ENCODE measurements at regions not wholly inside any gene's neighbourhood (a gene's known extent, or its start where the extent isn't known, plus 50 kb on each side); places are given as distances from the start of the nearest gene placed in this dataset.
"Not testable (repeated sequence)": the region's sequence is repeated elsewhere in the genome, so short reads cannot be mapped to it uniquely, and the experiment has no call there.

DNA sequence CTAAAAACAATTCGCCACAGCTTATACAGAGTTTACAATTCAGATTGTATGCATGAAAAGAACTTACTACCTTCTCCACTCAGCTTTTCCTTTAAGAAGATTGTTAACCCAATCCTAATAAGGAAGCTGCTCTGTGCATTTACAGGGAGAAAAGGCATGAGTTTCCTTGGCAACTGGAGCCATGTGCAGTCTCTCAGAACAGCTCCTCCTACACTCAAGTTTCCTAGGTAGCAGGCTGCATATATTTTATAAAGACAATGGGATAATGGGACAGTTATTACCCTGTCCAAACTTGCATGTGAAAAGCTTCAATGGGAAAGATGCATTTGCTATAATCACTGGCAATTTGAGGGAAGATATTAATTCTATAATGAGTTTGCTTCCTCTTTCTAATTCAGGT is 125.5 kb upstream of the TRPC4 start:
- DNase-seq = no peak

DNA sequence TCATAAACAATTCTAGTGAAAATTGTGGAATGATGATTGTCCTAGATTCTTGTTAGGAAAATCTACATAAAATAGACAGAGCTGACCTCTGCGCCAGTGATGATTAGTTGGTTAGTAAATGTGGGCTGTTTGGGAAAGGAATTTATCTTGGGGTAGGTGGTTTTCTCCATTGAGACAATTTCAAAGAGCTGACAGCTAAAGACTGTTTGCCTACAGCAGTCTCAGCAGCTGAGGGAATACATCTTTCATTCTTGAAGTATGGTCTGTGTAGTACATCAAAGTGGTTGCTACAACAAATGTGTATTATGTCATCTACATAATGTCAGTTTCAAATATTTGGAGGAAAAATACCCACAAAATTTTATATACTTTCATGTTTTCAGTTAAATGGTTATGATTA is 117.2 kb upstream of the TRPC4 start:
- DNase-seq = no peak

DNA sequence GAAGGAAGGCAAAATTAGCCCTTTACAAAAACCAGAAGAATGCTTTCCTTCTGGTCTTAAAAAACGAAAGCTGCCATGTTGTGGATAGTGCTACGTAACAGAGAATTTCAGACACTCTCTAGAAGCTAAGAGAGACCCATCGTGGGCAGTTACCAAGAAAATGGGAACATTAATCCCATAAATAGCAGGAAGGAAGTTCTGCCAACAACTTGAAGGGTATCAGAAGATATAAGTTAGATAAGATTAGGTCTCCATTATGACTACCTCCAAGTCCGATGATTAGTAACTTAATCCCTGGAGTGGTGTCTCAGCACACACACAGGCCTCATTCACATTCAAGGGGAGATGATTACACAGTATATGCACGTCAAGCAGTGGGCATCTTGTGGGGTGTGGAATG is 115.7 kb upstream of the TRPC4 start:
- DNase-seq = no peak

DNA sequence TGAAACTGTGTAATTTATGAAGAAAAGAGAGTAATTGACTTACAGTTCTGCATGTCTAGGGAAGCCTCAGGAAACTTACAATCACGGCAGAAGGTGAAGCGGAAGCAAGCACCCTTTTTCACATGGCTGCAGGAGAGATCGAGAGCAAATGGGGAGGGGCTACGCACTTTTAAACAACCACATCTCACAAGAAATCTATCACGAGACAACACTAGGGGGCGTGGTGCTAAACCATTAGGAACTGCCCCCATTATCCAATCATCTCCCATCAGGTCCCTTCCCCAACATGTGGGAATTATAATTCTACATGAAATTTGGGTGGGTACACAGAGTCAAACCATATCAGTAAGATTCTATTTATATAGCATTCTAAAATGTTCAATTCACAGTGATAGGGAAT is 114.8 kb upstream of the TRPC4 start:
- DNase-seq = no peak

DNA sequence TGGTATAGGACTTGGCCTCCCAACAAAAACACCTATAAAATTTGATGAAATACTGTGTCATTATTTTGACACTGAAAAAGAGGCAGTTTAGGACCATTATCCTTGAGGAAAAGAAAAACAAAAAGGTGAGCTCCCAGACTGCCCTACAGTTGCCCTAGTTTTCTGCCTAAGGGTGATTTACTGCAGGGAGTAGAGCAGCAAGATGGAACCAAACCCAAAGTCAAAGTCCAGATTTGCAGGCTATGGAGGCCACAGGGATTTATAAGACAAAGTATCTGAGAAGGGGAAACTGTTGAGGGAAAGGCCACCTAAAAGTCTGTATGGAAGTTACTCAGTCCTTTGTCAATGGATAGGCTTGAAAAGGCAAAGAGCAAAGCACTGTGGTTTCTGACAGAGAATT is 112.4 kb upstream of the TRPC4 start:
- DNase-seq = no peak

DNA sequence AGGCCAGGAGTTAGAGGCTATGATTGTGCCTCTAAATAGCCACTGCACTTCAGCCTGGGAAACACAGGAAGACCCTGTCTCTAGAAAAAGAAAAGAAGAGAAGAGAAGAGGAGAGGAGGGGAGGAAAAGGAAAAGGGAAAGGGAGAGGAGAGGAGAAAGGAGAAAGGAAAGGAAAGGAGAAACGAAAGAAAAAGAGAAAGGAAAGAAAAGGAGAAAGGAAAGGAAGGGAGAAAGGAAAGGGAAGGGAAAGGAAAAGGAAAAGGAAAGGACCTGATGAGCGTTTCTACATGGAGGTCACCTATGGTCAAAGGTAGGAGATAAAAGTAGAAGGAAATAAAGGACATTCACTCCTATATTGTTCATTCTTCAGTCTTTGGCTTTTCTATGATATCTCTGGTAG is 109.1 kb upstream of the TRPC4 start:
- no peak for DNase-seq

DNA sequence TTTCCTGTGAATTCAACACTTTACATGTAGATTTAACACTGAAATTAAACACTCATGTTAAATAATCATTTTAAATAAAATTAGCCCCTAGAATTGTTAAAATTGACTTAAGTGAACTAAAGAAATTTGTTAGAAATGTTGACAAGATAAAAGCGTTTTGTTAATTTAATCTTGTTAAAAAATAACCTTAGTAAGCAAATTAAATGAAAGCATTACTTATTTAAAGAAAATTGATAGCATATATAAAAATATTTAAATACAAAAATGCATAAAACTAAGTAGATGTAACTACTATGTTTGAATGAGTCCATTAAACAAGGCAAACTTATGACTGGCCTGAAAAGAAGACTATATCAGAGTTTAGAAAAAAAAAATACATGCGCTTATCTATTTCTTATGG is 99.0 kb upstream of the TRPC4 start:
- no peak for DNase-seq

DNA sequence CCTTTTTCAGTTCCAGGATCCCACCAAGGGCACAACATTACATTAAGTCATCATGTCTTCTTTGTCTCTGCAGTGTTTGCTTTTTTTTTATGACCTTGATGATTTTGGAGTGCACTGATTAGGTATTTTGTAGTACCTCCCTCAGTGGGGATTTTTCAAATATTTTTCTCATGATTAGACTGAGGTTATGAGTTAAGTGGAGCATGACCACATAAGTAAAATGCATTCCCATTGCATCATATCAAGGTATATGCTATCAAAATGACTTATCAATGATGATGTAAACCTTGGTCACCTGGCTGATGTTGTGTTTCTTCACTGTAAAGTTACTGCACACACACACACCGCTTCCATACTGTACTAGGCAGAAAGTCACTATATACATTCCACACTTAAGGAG is 96.7 kb upstream of the TRPC4 start:
- DNase-seq = no peak

DNA sequence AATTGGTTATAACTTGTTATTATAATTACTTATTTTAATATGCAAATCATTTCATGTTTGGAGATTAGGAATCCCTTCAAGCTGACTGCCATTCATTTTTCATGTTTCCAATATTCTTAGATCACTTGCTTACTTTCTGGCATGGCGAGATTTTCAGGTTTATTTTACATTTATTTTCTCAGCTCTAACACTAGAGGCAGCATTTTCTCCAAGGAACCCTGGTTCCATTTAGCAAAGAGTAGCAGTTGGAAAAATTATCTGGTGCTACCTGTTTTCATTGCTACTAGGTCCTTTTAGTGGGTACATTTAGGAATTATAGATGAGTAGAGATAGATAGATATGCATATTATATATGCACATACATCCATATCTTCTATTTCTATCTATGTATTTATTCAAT is 90.9 kb upstream of the TRPC4 start:
- no peak for DNase-seq

DNA sequence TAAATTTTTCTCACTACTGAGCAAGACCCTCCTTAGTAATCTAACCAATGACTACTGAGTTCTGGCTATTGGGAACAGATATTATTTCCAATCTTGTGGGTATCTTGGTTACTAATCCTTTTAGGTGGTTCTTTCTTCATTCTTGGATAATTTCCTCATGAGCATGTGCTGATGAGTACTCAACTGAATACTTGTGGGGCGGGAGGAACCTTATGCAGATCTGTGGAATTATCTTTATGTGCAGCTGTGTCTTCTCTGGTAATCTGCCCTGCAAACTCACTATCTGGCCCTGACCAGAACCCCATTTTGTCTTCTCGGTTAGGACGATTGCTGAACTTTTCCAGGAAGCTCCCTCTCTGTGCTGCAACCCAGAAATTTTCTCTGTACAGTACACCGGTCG is 89.7 kb upstream of the TRPC4 start:
- no peak for DNase-seq

DNA sequence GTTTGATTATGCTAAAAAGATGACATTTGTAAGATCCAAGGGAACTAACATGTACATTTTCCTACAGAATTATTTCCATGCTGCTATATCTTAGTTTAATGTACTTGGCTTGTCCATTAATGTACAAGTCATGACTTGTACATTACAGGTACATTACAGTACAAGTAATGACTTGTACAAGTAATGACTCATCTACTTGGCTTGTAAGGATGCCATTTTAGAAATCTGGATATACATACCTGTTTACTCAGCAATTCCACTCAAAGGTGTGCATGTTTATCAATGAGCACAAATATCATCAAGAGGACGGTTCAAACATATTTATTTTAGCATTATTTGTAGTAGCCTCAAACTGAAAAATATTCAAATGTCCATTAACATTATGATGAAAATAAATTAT is 87.0 kb upstream of the TRPC4 start:
- DNase-seq = no peak

DNA sequence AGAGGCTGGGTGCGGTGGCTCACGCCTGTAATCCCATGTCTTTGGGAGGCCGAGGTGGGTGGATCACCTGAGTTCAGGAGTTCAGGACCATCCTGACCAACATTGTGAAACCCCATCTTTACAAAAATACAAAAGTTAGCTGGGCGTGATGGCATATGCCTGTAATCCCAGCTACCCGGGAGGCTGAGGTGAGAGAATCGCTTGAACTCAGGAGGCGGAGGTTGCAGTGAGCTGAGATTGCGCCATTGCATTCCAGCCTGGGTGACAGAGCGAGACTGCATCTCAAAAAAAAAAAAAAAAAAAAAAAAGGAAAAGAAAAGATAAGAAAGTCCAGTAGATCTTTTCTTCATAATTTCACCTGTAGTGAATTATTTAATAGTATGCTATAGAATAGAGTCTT is 85.0 kb upstream of the TRPC4 start:
- not testable (repeated sequence) for DNase-seq

DNA sequence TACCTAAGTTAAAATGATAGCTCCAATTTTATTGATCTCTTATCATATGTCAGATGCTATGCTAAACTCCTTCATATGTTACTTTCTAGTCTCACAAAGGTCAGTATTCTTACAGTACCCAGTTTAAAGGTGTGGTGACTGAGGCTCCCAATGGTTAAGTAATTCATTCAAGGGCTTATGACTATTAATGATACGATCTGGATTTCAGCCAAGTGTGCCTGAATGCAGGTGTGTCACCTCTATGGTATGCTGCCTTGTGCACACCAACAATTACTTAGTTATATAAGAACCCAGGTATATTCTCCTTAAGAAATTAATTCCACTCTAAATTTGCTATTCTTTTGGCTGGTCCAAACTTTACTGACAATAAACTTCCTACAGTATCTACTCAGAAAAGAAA is 84.6 kb upstream of the TRPC4 start:
- no peak for DNase-seq

DNA sequence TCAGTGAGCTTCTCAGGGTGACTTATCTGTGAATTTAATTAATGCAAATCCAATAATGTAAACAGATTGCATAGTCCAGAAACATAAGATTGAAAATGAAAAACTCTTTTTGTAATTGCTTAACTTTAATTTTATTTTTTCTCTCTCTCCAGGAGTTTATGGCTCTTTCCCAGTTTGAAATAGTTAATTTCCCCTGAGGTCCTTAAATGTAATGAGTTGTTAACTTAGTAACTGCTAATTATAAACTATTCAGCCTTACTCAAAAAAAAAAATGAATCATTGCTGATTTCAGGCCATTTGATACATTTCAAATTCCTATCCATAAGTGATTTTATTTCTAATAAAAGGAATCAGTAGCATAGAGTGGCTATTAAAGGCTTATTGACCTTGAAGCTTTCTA is 84.1 kb upstream of the TRPC4 start:
- no peak for DNase-seq

DNA sequence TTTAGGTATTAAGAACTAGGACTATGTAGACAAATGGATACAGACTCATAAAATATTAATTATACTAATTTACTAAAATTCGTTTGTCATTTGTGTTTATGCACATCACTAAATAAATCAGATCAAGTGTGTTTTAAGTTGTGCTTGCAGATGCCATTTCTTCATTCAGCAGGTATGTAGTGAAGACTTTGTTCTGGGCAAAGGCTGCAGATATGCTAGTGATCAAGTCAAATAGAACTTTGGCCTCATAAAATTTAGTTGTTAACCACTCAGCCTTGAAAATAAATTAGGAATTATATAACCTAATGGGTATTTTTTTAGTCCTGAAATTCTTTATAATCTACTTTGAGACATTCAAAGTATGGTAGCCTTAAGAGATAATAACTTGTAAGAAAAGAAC is 80.4 kb upstream of the TRPC4 start:
- no peak for DNase-seq

DNA sequence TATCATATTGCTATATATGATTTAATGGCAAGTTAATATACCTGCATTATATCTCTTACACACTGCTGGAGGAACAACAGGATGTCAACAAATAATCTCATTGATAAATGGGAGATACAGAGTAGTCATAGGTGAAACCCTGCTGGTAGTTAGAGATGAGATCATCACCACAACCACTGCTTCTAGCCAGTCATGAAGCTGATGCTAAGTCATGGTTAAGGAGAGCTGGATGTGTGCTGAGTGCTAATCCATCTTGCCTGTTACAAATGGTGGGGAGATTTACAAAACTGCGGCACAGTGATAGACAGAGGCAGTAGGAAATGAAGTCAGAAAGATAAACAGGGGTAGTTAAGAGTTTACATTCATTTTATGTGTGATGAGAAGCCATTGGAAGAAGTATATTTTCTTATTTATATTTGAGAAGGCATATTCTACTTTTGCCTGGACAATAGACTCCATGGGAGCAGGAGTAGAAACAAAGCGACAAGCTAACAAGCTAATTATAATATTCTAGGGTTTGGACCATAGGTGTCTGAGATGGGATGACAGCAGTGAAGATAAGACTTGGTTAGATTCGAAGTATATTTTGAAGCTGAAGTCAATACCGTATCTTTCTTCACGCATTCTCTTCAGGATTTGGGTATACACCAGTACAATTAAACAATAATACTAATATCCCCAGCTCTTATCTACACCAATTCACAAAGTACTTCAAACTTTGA is 78.0 kb upstream of the TRPC4 start:
- DNase-seq = no peak

DNA sequence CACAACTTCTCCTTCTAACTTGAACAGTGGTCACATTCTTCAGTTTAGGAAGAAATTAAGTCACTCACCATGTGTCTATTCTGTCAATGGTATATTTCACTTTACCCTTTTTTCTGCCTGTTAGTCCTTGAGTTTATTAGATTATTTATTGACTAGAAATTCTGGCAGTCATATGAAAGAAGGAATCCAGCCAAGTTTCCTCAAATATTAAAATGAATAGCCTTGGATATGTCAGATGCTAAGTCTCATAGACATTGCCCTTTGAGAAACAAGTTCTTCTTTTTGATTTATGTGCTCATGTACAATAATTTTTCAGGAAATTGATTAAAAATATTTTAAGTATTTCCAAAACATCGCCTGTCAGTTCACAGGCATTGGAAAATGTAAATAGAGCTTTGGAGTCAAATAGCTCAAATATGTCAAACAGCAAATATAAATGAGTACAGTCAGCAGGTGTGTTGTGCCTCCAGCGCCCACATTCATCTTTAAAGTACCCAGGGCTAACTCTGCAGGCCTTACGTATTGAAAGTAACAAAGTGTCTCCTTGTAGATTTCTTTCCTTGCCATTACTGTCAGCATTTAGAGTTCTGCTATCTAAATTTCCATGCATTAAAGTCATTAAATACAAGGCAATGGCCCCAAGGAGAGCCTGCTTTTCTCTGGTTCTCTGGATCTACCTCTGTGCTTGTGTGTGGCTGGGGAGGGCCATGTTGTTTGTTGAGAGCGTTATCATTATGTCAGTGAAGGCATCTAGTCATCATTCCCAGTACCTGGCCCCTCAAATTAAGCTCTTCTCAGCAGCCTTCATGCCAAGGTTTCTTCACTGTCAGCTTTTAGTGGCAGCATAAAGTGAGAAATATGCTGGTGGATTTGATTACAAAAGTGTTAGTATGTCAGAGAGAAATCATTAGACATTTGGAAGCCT is 76.3 kb upstream of the TRPC4 start:
- no peak for DNase-seq

DNA sequence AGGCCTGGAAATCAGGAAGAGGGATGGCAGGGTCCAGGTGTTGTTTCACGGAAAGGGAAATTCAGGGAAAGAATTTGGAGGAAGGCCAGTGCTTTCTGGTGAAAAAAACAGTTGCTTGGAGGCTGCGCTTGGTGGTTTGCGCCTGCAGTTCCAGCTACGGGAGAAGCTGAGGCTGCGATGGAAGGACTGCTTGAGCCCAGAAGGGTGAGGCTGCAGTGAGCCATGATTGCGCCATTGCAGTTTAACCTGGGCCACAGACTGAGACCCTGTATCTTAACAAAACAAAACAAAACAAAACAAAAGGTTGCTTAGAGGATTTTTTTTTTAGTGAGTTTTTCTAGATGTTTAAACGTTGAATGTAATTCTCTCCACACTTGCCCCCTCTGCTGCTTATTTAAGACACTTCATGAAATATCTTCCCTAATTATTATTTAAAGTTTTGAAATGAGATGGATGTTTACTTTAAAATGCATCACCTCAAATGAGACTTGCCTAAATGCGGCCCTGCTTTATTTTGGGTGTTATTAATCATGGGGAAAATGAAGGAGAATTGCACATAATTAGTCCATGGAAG is 75.4 kb upstream of the TRPC4 start:
- no peak for DNase-seq

DNA sequence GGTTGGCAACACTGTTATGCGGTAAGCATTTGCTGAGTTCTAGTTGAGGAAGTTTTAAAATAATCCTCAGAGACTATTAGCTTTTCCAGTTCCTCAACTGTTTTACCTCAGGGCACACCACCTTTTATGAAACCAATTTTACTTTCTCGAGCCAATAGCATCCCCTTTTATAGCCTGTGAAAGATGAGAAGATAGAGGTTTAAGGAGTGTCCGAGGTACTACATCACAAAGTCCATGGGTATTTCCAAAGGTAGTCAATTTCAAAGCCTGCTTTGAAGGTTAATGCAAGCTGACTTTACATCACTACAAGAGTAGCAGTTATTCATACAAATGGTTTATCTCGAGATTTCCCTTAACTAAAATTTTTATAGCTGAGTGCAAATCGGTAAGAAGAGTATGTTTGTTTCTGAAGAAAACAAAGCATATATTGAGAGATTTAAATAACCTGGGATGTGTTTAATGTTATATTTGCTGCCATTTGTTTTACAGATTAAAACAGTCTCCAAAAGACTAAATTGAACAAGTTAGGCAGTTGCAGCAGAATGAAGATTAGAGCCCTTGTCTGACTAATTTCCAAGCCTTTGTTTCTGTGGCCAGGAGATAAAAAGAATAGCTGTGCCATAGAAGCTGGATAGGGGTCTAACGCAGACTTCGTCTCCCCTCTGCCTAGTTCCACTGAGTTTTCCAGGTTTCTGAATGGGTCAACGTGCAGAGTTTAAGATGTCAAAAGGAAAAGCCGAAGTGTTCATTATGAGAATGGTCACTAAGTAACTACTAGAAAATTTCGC is 74.7 kb upstream of the TRPC4 start:
- no peak for DNase-seq

DNA sequence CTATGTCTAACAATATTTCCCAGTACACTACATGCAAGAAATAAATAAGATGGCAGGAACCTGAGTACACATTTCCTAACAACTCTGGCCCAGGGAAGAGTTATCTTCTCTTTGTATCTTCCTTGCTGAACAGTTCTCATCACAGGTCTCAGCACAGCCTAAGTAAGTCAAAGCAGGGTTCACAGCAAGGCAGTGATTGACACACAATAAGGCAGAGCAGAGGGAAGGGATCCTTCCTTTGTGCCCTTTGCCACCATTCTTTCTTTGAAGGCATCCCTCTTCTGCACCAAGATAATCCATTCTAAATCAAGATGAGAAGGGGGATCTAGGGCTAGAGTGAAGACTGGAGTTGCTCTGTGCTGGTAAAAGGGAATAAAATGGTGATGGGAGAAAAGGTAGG is 73.4 kb upstream of the TRPC4 start:
- no peak for DNase-seq

DNA sequence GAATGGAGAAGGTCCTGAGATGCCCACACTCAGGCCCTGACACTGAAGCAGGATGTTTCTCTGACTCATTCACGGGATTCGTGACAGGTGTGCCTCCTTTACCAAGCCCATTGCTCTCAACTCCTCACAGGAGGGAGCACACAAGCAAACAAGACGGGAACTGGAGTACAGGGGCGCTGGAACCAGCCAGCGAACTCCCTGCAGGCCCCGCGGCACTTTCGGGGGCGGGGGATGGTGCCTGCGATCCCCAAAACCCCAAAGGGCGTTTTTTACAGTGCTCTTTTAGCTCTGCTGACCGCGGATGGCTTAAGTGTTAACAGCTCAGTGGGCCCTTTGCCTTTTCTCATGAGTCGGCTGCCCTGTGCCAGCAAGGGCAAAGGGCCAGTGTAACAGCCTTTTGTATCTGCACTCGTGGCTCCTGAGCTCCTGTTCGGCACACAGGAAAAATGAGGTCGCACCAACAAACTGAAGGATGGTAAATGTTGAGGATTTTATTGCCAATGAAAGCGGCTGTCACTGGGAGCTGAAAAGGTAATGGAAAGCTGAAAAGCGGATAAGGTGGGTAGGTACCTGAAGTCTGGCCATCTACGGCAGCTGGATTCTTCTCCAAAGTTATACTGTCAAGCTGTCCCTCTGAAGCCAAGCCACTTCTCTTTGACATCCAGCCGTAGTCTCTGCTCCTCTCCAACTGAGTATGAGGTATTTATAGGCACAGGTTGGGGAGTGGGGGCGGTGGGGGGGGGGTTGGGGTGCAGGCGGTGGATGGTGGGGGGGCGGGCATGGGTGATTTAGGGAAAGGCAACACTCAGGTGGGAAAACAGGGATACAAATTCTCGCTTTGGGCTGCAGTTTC is 65.0 kb upstream of the TRPC4 start:
- DNase-seq = no peak

DNA sequence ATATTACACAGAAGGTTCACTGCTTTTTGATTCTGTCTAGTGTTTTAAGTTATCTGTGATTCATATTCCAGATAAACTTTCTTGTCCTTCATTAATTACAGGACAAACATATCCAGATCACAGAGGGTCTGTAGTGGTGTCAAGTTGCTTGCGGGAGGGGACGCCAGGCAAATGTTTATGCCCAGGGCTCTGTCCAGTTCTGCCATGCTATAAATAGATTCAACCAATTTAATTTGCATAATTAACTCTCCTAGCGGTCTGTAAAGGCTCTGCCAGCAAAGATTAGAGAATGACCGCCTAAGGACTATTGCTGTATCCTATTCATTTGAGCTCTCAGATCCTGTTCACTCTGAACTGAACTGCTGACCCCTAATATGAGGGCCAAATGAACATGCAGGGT is 59.7 kb upstream of the TRPC4 start:
- DNase-seq = no peak

Measured in T-helper 2 cell (primary cell).